ENCODE measurements at regions not wholly inside any gene's neighbourhood (a gene's known extent, or its start where the extent isn't known, plus 50 kb on each side); places are given as distances from the start of the nearest gene placed in this dataset.

DNA sequence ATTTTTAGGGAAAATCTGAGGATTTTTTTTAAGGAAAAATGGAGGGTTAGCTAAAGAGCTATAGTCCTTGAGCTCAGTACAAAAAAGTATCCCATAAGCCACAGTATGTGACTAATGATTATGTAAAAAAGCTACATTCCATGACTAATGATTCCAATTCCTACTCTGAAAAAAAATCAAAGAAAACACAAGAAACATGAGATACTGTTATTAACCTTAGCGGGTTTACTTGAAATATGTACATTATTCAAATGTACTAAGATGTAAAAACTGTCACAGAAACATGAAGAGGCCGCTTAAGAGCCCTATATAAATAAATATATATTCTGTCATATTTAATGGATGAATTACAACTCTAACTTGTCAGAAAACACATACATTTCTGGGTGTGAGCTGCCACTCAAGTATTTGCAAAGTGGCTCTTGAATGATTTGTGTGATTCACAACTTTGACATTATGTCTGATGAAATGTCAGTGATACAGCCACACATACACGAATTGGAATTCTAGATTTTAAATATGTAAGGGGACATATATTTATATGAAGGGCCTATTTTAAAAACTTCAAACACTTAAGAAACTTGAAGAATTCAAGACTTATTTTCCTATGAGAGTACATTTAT lies 518.7 kb upstream of the SUCLG2 start:
- H3K36me3 ChIP-seq (ENCODE audit: control insufficient read depth, insufficient read depth, low read length), result no peaks in the 10 kb centered on the region
- no peak overlapping the region for H3K4me3 ChIP-seq (replicated peaks in 1 of 4; ENCODE audit: control extremely low read depth in 1 of 4, insufficient read depth in 1 of 4, low read depth in 3 of 4, low read length in 4 of 4)
- H2AFZ ChIP-seq (ENCODE audit: low read length), result no peak overlapping the region
- H3K4me1 ChIP-seq (ENCODE audit: control insufficient read depth, extremely low read depth, insufficient read depth, low read length), result no peaks in the 10 kb centered on the region
- no peaks in the 10 kb centered on the region for H3K79me2 ChIP-seq (ENCODE audit: control insufficient read depth, insufficient read depth, low read length)
- DNase-seq (ENCODE audit: low read depth in 2 of 2), result no peak
- no peaks in the 10 kb centered on the region for H4K20me1 ChIP-seq (ENCODE audit: control insufficient read depth, extremely low read depth, insufficient read depth, low read length)
- TF ChIP-seq EZH2 (IDR thresholded peaks at IDR 0.05; ENCODE audit: low read length, missing control alignments), result no peak
- TF ChIP-seq CTCF (conservative IDR thresholded peaks at IDR 0.05 in 1 of 2, IDR thresholded peaks at IDR 0.05 in 1 of 2; ENCODE audit: low read depth in 1 of 2, low read length in 2 of 2), result no peak
- no peaks in the 10 kb centered on the region for H3K27me3 ChIP-seq (ENCODE audit: control insufficient read depth, insufficient read depth, low read length)
- no peak overlapping the region for H3K4me2 ChIP-seq (ENCODE audit: extremely low read depth, insufficient read depth, low read length)
- H3K9ac ChIP-seq (ENCODE audit: insufficient read depth, low read length), result no peak overlapping the region
- H3K9me3 ChIP-seq (ENCODE audit: control insufficient read depth, insufficient read depth, low read depth, low read length), result no peaks in the 10 kb centered on the region
- H3K27ac ChIP-seq (ENCODE audit: insufficient read depth, low read length), result no peak overlapping the region

- no peaks in the 10 kb centered on the region for H4K20me1 ChIP-seq (ENCODE audit: control insufficient read depth, extremely low read depth, insufficient read depth, low read length)
- DNase-seq (ENCODE audit: low read depth in 2 of 2), result no peak
- H3K79me2 ChIP-seq (ENCODE audit: control insufficient read depth, insufficient read depth, low read length), result no peaks in the 10 kb centered on the region
Measured at GRCh38 chr3:68172039-68172438, 517.6 kb upstream of the SUCLG2 start.

GRCh38 chr3:68163968-68164367 lies 509.6 kb upstream of the SUCLG2 start:
- Histone ChIP-seq H3K4me3 (replicated peaks in 1 of 4; ENCODE audit: control extremely low read depth in 1 of 4, insufficient read depth in 1 of 4, low read depth in 3 of 4, low read length in 4 of 4) (no peak overlapping the region), H3K27ac (ENCODE audit: insufficient read depth, low read length) (no peak overlapping the region), H3K79me2 (ENCODE audit: control insufficient read depth, insufficient read depth, low read length) (no peaks in the 10 kb centered on the region), H2AFZ (ENCODE audit: low read length) (no peak overlapping the region), H3K4me2 (ENCODE audit: extremely low read depth, insufficient read depth, low read length) (no peak overlapping the region), H3K27me3 (ENCODE audit: control insufficient read depth, insufficient read depth, low read length) (no peaks in the 10 kb centered on the region), H3K4me1 (ENCODE audit: control insufficient read depth, extremely low read depth, insufficient read depth, low read length) (no peaks in the 10 kb centered on the region), H3K36me3 (ENCODE audit: control insufficient read depth, insufficient read depth, low read length) (no peaks in the 10 kb centered on the region), H3K9ac (ENCODE audit: insufficient read depth, low read length) (no peak overlapping the region), H3K9me3 (ENCODE audit: control insufficient read depth, insufficient read depth, low read depth, low read length) (no peaks in the 10 kb centered on the region), H4K20me1 (ENCODE audit: control insufficient read depth, extremely low read depth, insufficient read depth, low read length) (no peaks in the 10 kb centered on the region)
- DNase-seq (ENCODE audit: low read depth in 2 of 2), result no peak
- TF ChIP-seq CTCF (conservative IDR thresholded peaks at IDR 0.05 in 1 of 2, IDR thresholded peaks at IDR 0.05 in 1 of 2; ENCODE audit: low read depth in 1 of 2, low read length in 2 of 2) (no peak), EZH2 (IDR thresholded peaks at IDR 0.05; ENCODE audit: low read length, missing control alignments) (no peak)

More at GRCh38 chr3:68172039-68172438, 517.6 kb upstream of the SUCLG2 start:
- no peak overlapping the region for H3K4me2 ChIP-seq (ENCODE audit: extremely low read depth, insufficient read depth, low read length)
- no peak overlapping the region for H3K9ac ChIP-seq (ENCODE audit: insufficient read depth, low read length)
- no peaks in the 10 kb centered on the region for H3K27me3 ChIP-seq (ENCODE audit: control insufficient read depth, insufficient read depth, low read length)
- no peak overlapping the region for H2AFZ ChIP-seq (ENCODE audit: low read length)
- H3K9me3 ChIP-seq (ENCODE audit: control insufficient read depth, insufficient read depth, low read depth, low read length), result no peaks in the 10 kb centered on the region
- H3K4me1 ChIP-seq (ENCODE audit: control insufficient read depth, extremely low read depth, insufficient read depth, low read length), result no peaks in the 10 kb centered on the region
- H3K27ac ChIP-seq (ENCODE audit: insufficient read depth, low read length), result no peak overlapping the region
- no peak overlapping the region for H3K4me3 ChIP-seq (replicated peaks in 1 of 4; ENCODE audit: control extremely low read depth in 1 of 4, insufficient read depth in 1 of 4, low read depth in 3 of 4, low read length in 4 of 4)
- TF ChIP-seq EZH2 (IDR thresholded peaks at IDR 0.05; ENCODE audit: low read length, missing control alignments) (no peak), CTCF (conservative IDR thresholded peaks at IDR 0.05 in 1 of 2, IDR thresholded peaks at IDR 0.05 in 1 of 2; ENCODE audit: low read depth in 1 of 2, low read length in 2 of 2) (no peak)
- no peaks in the 10 kb centered on the region for H3K36me3 ChIP-seq (ENCODE audit: control insufficient read depth, insufficient read depth, low read length)
